ACC112 (cell line): ENCODE measurements at regions not wholly inside any gene's neighbourhood (a gene's known extent, or its start where the extent isn't known, plus 50 kb on each side); places are given as distances from the start of the nearest gene placed in this dataset.

Experiments used
- H2AFZ ChIP-seq: fragments of 200-600 bp; sonication (generic); one replicate; pipeline ENCODE4 v1.6.0; 2017; ENCODE audit warnings: antibody characterized with exemption, low read length; ENCODE audit not compliant: unreplicated experiment
- H3K27ac ChIP-seq: fragments of 200-600 bp; sonication (generic); 2 replicates; pipeline ENCODE4 v1.5.1; 2014; ENCODE audit warnings: low read depth, mild to moderate bottlenecking, antibody characterized with exemption, low read length, moderate library complexity
- H3K27me3 ChIP-seq: fragments of 200-600 bp; sonication (generic); 2 replicates; pipeline ENCODE4 v1.6.1; 2014; ENCODE audit warnings: mild to moderate bottlenecking, antibody characterized with exemption, low read length, moderate library complexity, mixed read lengths; ENCODE audit not compliant: insufficient read depth
- H3K36me3 ChIP-seq: fragments of 200-600 bp; sonication (generic); 2 replicates; pipeline ENCODE4 v1.6.1; 2016; ENCODE audit warnings: mild to moderate bottlenecking, antibody characterized with exemption, low read length, moderate library complexity, mixed read lengths; ENCODE audit not compliant: insufficient read depth
- H3K4me1 ChIP-seq: fragments of 200-600 bp; sonication (generic); one replicate; pipeline ENCODE4 v1.6.1; 2016; ENCODE audit warnings: low read length, mixed read lengths; ENCODE audit not compliant: insufficient read depth, unreplicated experiment, control insufficient read depth
- H3K4me3 ChIP-seq: fragments of 200-600 bp; sonication (generic); 2 replicates; pipeline ENCODE4 v1.5.1; 2014; ENCODE audit warnings: mild to moderate bottlenecking, low read depth, low read length
- H3K79me2 ChIP-seq: fragments of 200-600 bp; sonication (generic); one replicate; pipeline ENCODE4 v1.6.0; 2016; ENCODE audit warnings: low read length; ENCODE audit not compliant: control insufficient read depth, unreplicated experiment, insufficient read depth

DNA sequence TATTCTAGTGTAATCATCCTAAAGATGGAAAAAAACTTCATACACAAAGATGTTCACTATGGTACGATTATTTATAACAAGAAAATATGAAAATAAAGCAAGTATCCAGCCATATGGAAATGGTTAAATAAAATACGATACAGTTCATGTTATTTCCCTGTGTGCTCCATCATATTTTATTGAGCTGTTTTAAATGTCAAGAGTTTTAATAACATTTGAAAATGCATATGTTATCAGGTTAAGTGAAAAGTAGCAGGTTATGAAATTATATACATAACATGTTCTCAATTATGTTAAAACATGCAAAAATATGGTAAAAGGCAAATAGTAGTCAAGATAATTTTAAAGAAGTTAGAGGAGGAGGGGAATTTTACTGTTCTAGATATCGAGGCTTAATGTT lies 192.0 kb downstream of the HNRNPD start:
- Histone ChIP-seq H3K27me3 (no peaks in the 10 kb centered on the region), H2AFZ (no peak overlapping the region), H3K27ac (no peak overlapping the region), H3K36me3 (no peaks in the 10 kb centered on the region), H3K4me1 (no peaks in the 10 kb centered on the region), H3K79me2 (no peaks in the 10 kb centered on the region), H3K4me3 (no peak overlapping the region)

- Histone ChIP-seq H3K36me3 (no peaks in the 10 kb centered on the region), H3K4me1 (no peaks in the 10 kb centered on the region), H2AFZ (no peak overlapping the region), H3K4me3 (no peak overlapping the region), H3K27me3 (no peaks in the 10 kb centered on the region), H3K27ac (no peak overlapping the region), H3K79me2 (no peaks in the 10 kb centered on the region)
Observed at GRCh38 chr4:82172186-82172585, 201.6 kb downstream of the HNRNPD start.

GRCh38 chr4:82171531-82172155 lies 202.1 kb downstream of the HNRNPD start:
- Histone ChIP-seq H3K4me1 (no peaks in the 10 kb centered on the region), H3K27ac (no peak overlapping the region), H2AFZ (no peak overlapping the region), H3K27me3 (no peaks in the 10 kb centered on the region), H3K36me3 (no peaks in the 10 kb centered on the region), H3K4me3 (no peak overlapping the region), H3K79me2 (no peaks in the 10 kb centered on the region)

DNA sequence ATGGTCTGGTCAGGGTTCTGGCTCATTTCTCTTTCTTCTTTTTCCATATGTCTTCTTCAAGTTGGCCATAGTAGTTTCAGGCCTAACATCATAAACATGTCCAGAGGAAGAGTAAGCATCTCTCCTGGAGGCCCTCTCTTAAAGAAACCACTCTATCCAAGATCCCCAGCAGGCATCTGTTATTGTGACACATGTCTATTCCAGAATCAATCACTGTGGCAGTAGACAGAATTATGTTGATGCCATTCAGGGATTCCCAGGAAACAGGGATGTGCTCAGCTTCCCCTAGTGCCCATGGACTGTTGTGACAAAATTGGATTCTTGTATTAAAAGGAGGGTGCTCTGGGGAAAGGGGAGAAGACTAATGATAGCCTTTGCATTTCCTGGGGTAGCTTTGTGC lies 224.0 kb downstream of the HNRNPD start:
- Histone ChIP-seq H3K4me3 (no peak overlapping the region), H3K4me1 (no peaks in the 10 kb centered on the region), H2AFZ (no peak overlapping the region), H3K27me3 (no peaks in the 10 kb centered on the region), H3K27ac (no peak overlapping the region), H3K79me2 (no peaks in the 10 kb centered on the region), H3K36me3 (no peaks in the 10 kb centered on the region)

GRCh38 chr4:82145850-82146249 lies 227.9 kb downstream of the HNRNPD start:
- Histone ChIP-seq H3K27me3 (no peaks in the 10 kb centered on the region), H3K4me1 (no peaks in the 10 kb centered on the region), H3K79me2 (no peaks in the 10 kb centered on the region), H2AFZ (no peak overlapping the region), H3K36me3 (no peaks in the 10 kb centered on the region), H3K4me3 (no peak overlapping the region), H3K27ac (no peak overlapping the region)

GRCh38 chr4:82140422-82140821 lies 233.4 kb downstream of the HNRNPD start:
- no peak overlapping the region for H3K27ac ChIP-seq
- no peak overlapping the region for H3K4me3 ChIP-seq
- H3K36me3 ChIP-seq: no peaks in the 10 kb centered on the region
- H3K27me3 ChIP-seq: no peaks in the 10 kb centered on the region
- no peaks in the 10 kb centered on the region for H3K4me1 ChIP-seq
- no peak overlapping the region for H2AFZ ChIP-seq
- H3K79me2 ChIP-seq: no peaks in the 10 kb centered on the region

DNA sequence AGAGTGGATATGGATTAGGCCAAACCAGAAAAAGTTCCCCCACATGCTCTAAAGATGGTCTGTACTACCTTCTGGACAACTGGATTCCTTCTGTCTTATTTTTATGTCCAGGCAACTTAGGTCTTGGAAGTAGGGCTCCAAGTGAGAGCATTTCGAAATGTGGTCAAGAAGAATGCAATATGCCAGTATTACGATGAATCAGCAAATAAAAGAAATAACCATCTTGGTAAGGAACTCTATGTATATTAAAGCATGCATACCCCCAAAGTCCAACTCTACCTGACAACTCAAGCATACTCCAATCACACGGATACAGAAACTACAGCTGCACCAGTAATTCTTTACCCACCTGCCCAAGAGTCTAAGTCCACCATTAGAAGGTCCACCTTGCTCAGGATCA lies 234.5 kb downstream of the HNRNPD start:
- H2AFZ ChIP-seq: no peak overlapping the region
- H3K27me3 ChIP-seq: no peaks in the 10 kb centered on the region
- H3K4me1 ChIP-seq: no peaks in the 10 kb centered on the region
- no peak overlapping the region for H3K4me3 ChIP-seq
- H3K79me2 ChIP-seq: no peaks in the 10 kb centered on the region
- H3K36me3 ChIP-seq: no peaks in the 10 kb centered on the region
- no peak overlapping the region for H3K27ac ChIP-seq

GRCh38 chr4:82138374-82138773 lies 235.4 kb downstream of the HNRNPD start:
- H3K79me2 ChIP-seq: no peaks in the 10 kb centered on the region
- H3K36me3 ChIP-seq: no peaks in the 10 kb centered on the region
- H3K27ac ChIP-seq: no peak overlapping the region
- H2AFZ ChIP-seq: no peak overlapping the region
- H3K4me1 ChIP-seq: no peaks in the 10 kb centered on the region
- no peak overlapping the region for H3K4me3 ChIP-seq
- no peaks in the 10 kb centered on the region for H3K27me3 ChIP-seq

GRCh38 chr4:82136161-82136801 lies 237.5 kb downstream of the HNRNPD start:
- Histone ChIP-seq H3K4me3 (no peak overlapping the region), H3K27me3 (no peaks in the 10 kb centered on the region), H3K79me2 (no peaks in the 10 kb centered on the region), H3K36me3 (no peaks in the 10 kb centered on the region), H3K4me1 (no peaks in the 10 kb centered on the region), H2AFZ (no peak overlapping the region), H3K27ac (no peak overlapping the region)

GRCh38 chr4:82128355-82128754 lies 245.4 kb downstream of the HNRNPD start:
- H2AFZ ChIP-seq: no peak overlapping the region
- no peak overlapping the region for H3K27ac ChIP-seq

GRCh38 chr4:82126512-82127040 lies 247.2 kb downstream of the HNRNPD start:
- Histone ChIP-seq H2AFZ (no peak overlapping the region), H3K79me2 (no peaks in the 10 kb centered on the region), H3K4me1 (no peaks in the 10 kb centered on the region), H3K36me3 (no peaks in the 10 kb centered on the region), H3K27me3 (peaks cover 3% of the 10 kb centered on the region; the same call in 1 of the 2 replicates), H3K4me3 (no peak overlapping the region), H3K27ac (no peak overlapping the region)

More at GRCh38 chr4:82128355-82128754, 245.4 kb downstream of the HNRNPD start:
- Histone ChIP-seq H3K27me3 (no peaks in the 10 kb centered on the region), H3K4me3 (no peak overlapping the region), H3K79me2 (no peaks in the 10 kb centered on the region), H3K36me3 (no peaks in the 10 kb centered on the region), H3K4me1 (no peaks in the 10 kb centered on the region)
